Endometrium (tissue), 2 donors: ENCODE measurements at regions not wholly inside any gene's neighbourhood (a gene's known extent, or its start where the extent isn't known, plus 50 kb on each side); places are given as distances from the start of the nearest gene placed in this dataset.

Source experiments
- FAIRE-seq: peaks from 2 replicates; lab custom pipeline; 2012; peaks lifted over from hg19 to GRCh38; lab: Jason Lieb, UNC
- donor health status: control.
- donor health status: control.

- FAIRE-seq: no peak
Observed at GRCh38 chr2:204329532-204329931, 215.7 kb upstream of the PARD3B start.

- FAIRE-seq: no peak
Observed at GRCh38 chr2:204331180-204331579, 214.1 kb upstream of the PARD3B start.

- FAIRE-seq: no peak
Observed at GRCh38 chr2:204331988-204332387, 213.3 kb upstream of the PARD3B start.

GRCh38 chr2:204332706-204333105 lies 212.6 kb upstream of the PARD3B start:
- no peak for FAIRE-seq

- FAIRE-seq: no peak
Observed at GRCh38 chr2:204333861-204334260, 211.4 kb upstream of the PARD3B start.

- FAIRE-seq: no peak
Observed at GRCh38 chr2:204335451-204336058, 209.7 kb upstream of the PARD3B start.

GRCh38 chr2:204336153-204336744 lies 209.0 kb upstream of the PARD3B start:
- no peak for FAIRE-seq

- no peak for FAIRE-seq
Observed at GRCh38 chr2:204337638-204338037, 207.6 kb upstream of the PARD3B start.

GRCh38 chr2:204339212-204339715 lies 206.0 kb upstream of the PARD3B start:
- no peak for FAIRE-seq

- FAIRE-seq: no peak
Observed at GRCh38 chr2:204340511-204340910, 204.8 kb upstream of the PARD3B start.

GRCh38 chr2:204341887-204342276 lies 203.4 kb upstream of the PARD3B start:
- peak; percentile 53 for FAIRE-seq

- no peak for FAIRE-seq
Observed at GRCh38 chr2:204343685-204344084, 201.6 kb upstream of the PARD3B start.

GRCh38 chr2:204344119-204344518 lies 201.2 kb upstream of the PARD3B start:
- no peak for FAIRE-seq

GRCh38 chr2:204346906-204347305 lies 198.4 kb upstream of the PARD3B start:
- FAIRE-seq: no peak

- FAIRE-seq: no peak
Observed at GRCh38 chr2:204353823-204354222, 191.5 kb upstream of the PARD3B start.

- no peak for FAIRE-seq
Observed at GRCh38 chr2:204354442-204354856, 190.8 kb upstream of the PARD3B start.

GRCh38 chr2:204355688-204356087 lies 189.6 kb upstream of the PARD3B start:
- FAIRE-seq: no peak

- FAIRE-seq: no peak
Observed at GRCh38 chr2:204356151-204356641, 189.1 kb upstream of the PARD3B start.

GRCh38 chr2:204357286-204357685 lies 188.0 kb upstream of the PARD3B start:
- FAIRE-seq: no peak

- no peak for FAIRE-seq
Observed at GRCh38 chr2:204359076-204359475, 186.2 kb upstream of the PARD3B start.

GRCh38 chr2:204360218-204361007 lies 184.9 kb upstream of the PARD3B start:
- no peak for FAIRE-seq

- no peak for FAIRE-seq
Observed at GRCh38 chr2:204361738-204362137, 183.5 kb upstream of the PARD3B start.

- FAIRE-seq: no peak
Observed at GRCh38 chr2:204362581-204362980, 182.7 kb upstream of the PARD3B start.
